ENCODE measurements at regions not wholly inside any gene's neighbourhood (a gene's known extent, or its start where the extent isn't known, plus 50 kb on each side); places are given as distances from the start of the nearest gene placed in this dataset.

- no peak for DNase-seq (ENCODE audit: low spot score)
- no peak overlapping the region for H3K27ac ChIP-seq
- TF ChIP-seq CTCF (IDR thresholded peaks at IDR 0.05): no peak
These were observed 316.4 kb downstream of the RPS24 start for GRCh38 chr10:78349911-78350663.

GRCh38 chr10:78351283-78351682 lies 317.6 kb downstream of the RPS24 start:
- DNase-seq (ENCODE audit: low spot score): no peak

More at GRCh38 chr10:78349911-78350663, 316.4 kb downstream of the RPS24 start:
- no peak overlapping the region for H3K4me3 ChIP-seq

DNA sequence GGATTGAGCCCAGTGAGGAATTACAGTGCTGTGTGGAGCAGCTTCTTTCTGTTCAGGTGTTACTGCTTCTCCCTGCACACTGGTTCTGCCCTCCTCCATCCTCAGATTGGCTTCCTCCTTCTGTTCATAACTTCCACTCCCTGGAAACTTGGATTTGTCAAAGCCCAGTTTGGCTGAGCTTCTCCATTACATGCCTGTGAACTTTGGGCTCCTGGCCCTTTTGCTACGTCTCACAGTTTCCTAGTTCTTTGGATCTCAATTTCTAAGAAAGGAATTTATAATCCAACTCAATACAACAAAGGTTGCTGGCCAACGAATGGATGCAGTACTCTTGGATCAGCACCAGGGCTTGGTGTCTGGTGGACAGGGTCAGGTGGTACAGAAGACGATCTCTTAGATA lies 318.1 kb downstream of the RPS24 start:
- no peak overlapping the region for H3K27ac ChIP-seq
- DNase-seq (ENCODE audit: low spot score): no peak
- H3K4me3 ChIP-seq: no peak overlapping the region
- TF ChIP-seq CTCF (IDR thresholded peaks at IDR 0.05): no peak

More at GRCh38 chr10:78351283-78351682, 317.6 kb downstream of the RPS24 start:
- no peak for TF ChIP-seq CTCF (IDR thresholded peaks at IDR 0.05)
- Histone ChIP-seq H3K27ac (no peak overlapping the region), H3K4me3 (no peak overlapping the region)

GRCh38 chr10:78353636-78354035 lies 320.0 kb downstream of the RPS24 start:
- DNase-seq (ENCODE audit: low spot score): no peak
- H3K27ac ChIP-seq: no peak overlapping the region
- no peak overlapping the region for H3K4me3 ChIP-seq
- TF ChIP-seq CTCF (IDR thresholded peaks at IDR 0.05): no peak

DNA sequence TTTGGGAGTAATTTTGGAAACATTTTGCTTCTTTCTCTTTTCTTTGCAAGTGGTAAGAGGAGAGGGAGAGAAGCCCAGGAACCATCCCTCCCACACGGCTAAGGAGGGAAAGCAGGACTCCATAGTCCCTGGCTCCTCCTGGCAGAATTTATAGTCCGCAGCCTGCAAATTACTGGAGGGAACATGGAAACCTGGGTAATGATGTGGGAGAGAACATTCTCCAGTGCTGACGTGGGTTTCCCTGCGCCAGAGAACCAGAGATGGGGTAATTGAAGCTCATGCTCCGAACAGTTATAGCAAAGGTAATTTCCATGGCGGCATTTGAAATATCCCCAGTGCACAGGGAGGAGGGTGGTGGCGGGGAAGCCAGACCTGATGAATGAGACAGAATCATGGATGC lies 320.4 kb downstream of the RPS24 start:
- DNase-seq (ENCODE audit: low spot score): no peak

GRCh38 chr10:78356291-78356900 lies 322.7 kb downstream of the RPS24 start:
- DNase-seq (ENCODE audit: low spot score): no peak
- H3K4me3 ChIP-seq: no peak overlapping the region
- TF ChIP-seq CTCF (IDR thresholded peaks at IDR 0.05): no peak
- no peak overlapping the region for H3K27ac ChIP-seq

More for the DNA sequence above, 320.4 kb downstream of the RPS24 start:
- no peak for TF ChIP-seq CTCF (IDR thresholded peaks at IDR 0.05)
- H3K4me3 ChIP-seq: no peak overlapping the region
- no peak overlapping the region for H3K27ac ChIP-seq

All from coronary artery (tissue), 2 donors.